D721Med (cell line): ENCODE measurements at regions not wholly inside any gene's neighbourhood (a gene's known extent, or its start where the extent isn't known, plus 50 kb on each side); places are given as distances from the start of the nearest gene placed in this dataset.
"Not testable (repeated sequence)": the region's sequence is repeated elsewhere in the genome, so short reads cannot be mapped to it uniquely, and the experiment has no call there.

Experiments
- DNase-seq: peaks from one replicate; pipeline ENCODE4 v3.0.0; 2011; ENCODE audit warnings: low spot score; ENCODE audit not compliant: insufficient read length
- FAIRE-seq: peaks from 2 replicates; lab custom pipeline; 2011; peaks lifted over from hg19 to GRCh38; lab: Jason Lieb, UNC
- CTCF ChIP-seq: IDR thresholded peaks from 2 replicates; pipeline ENCODE4 v1.5.1; 2012; ENCODE audit warnings: mild to moderate bottlenecking, control low read depth; ENCODE audit not compliant: insufficient read depth; ENCODE audit errors: missing control alignments

GRCh38 chr2:75994759-75995158 lies 284.0 kb upstream of the GCFC2 start:
- FAIRE-seq (no peak), DNase-seq (no peak)
- no peak for TF ChIP-seq CTCF

- not testable (repeated sequence) for DNase-seq, FAIRE-seq
Measured at GRCh38 chr2:75988622-75989021, 277.9 kb upstream of the GCFC2 start.

- DNase-seq = no peak
- no peak for FAIRE-seq
- TF ChIP-seq CTCF = no peak
Measured at GRCh38 chr2:75986617-75987016, 275.9 kb upstream of the GCFC2 start.

GRCh38 chr2:75982719-75983118 lies 272.0 kb upstream of the GCFC2 start:
- TF ChIP-seq CTCF = no peak
- FAIRE-seq (peak; percentile 41), DNase-seq (no peak)

- DNase-seq = no peak
- TF ChIP-seq CTCF = no peak
- no peak for FAIRE-seq
Measured at GRCh38 chr2:75964646-75965045, 253.9 kb upstream of the GCFC2 start.

GRCh38 chr2:75960472-75961009 lies 249.8 kb upstream of the GCFC2 start:
- FAIRE-seq (no peak), DNase-seq (no peak)
- TF ChIP-seq CTCF = no peak

- no peak for DNase-seq
- FAIRE-seq = no peak
- no peak for TF ChIP-seq CTCF
Measured at GRCh38 chr2:75959724-75960471, 249.2 kb upstream of the GCFC2 start.
